ENCODE measurements at regions not wholly inside any gene's neighbourhood (a gene's known extent, or its start where the extent isn't known, plus 50 kb on each side); places are given as distances from the start of the nearest gene placed in this dataset.
A peak's percentile ranks its signal among the peaks of the same experiment; 100 is the strongest.
"Not testable (repeated sequence)": the region's sequence is repeated elsewhere in the genome, so short reads cannot be mapped to it uniquely, and the experiment has no call there.

- DNase-seq (ENCODE audit: low read depth): no peak
- TF ChIP-seq CTCF (conservative IDR thresholded peaks at IDR 0.05; ENCODE audit: low read depth, low read length): no peak
- H3K4me3 ChIP-seq (ENCODE audit: low read length): no peak overlapping the region
These were observed 160.6 kb upstream of the IQSEC1 start for GRCh38 chr3:13233487-13234485.

- H3K4me3 ChIP-seq (ENCODE audit: low read length): no peak overlapping the region
- DNase-seq (ENCODE audit: low read depth): no peak
- TF ChIP-seq CTCF (conservative IDR thresholded peaks at IDR 0.05; ENCODE audit: low read depth, low read length): no peak
These were observed 158.8 kb upstream of the IQSEC1 start for GRCh38 chr3:13231781-13232666.

GRCh38 chr3:13229273-13229949 lies 156.2 kb upstream of the IQSEC1 start:
- H3K4me3 ChIP-seq (ENCODE audit: low read length): no peak overlapping the region
- DNase-seq (ENCODE audit: low read depth): no peak
- peak; percentile 52 for TF ChIP-seq CTCF (conservative IDR thresholded peaks at IDR 0.05; ENCODE audit: low read depth, low read length)

GRCh38 chr3:13228584-13228983 lies 155.4 kb upstream of the IQSEC1 start:
- no peak for TF ChIP-seq CTCF (conservative IDR thresholded peaks at IDR 0.05; ENCODE audit: low read depth, low read length)
- no peak for DNase-seq (ENCODE audit: low read depth)
- H3K4me3 ChIP-seq (ENCODE audit: low read length): no peak overlapping the region

- not testable (repeated sequence) for H3K4me3 ChIP-seq (ENCODE audit: low read length); DNase-seq (ENCODE audit: low read depth)
These were observed 154.9 kb upstream of the IQSEC1 start for GRCh38 chr3:13228169-13228568.

- no peak overlapping the region for H3K4me3 ChIP-seq (ENCODE audit: low read length)
- DNase-seq (ENCODE audit: low read depth): no peak
- no peak for TF ChIP-seq CTCF (conservative IDR thresholded peaks at IDR 0.05; ENCODE audit: low read depth, low read length)
These were observed 154.3 kb upstream of the IQSEC1 start for GRCh38 chr3:13227315-13228165.
